ENCODE measurements at regions not wholly inside any gene's neighbourhood (a gene's known extent, or its start where the extent isn't known, plus 50 kb on each side); places are given as distances from the start of the nearest gene placed in this dataset.

GRCh38 chr9:81741103-81741502, 51.8 kb upstream of the TLE1 start:
- TF ChIP-seq GLI4 (tag by site-specific recombination; IDR thresholded peaks at IDR 0.05) (no peak), ZFHX2 (tag by site-specific recombination; conservative IDR thresholded peaks at IDR 0.05) (no peak), ZBTB6 (tag by site-specific recombination; IDR thresholded peaks at IDR 0.05) (no peak), ZNF664 (tag by site-specific recombination; IDR thresholded peaks at IDR 0.05) (no peak), ZNF37A (tag by site-specific recombination; IDR thresholded peaks at IDR 0.05) (no peak), ZBTB8A (tag by site-specific recombination; IDR thresholded peaks at IDR 0.05) (no peak), ZBTB17 (tag by site-specific recombination; IDR thresholded peaks at IDR 0.05) (no peak), ZSCAN23 (tag by site-specific recombination; IDR thresholded peaks at IDR 0.05) (no peak), ZNF596 (tag by site-specific recombination; IDR thresholded peaks at IDR 0.05) (no peak), ZNF266 (tag by site-specific recombination; IDR thresholded peaks at IDR 0.05; ENCODE audit: low read depth) (no peak), ZNF138 (tag by site-specific recombination; IDR thresholded peaks at IDR 0.05; ENCODE audit: borderline replicate concordance) (no peak), SETDB1 (IDR thresholded peaks at IDR 0.05; ENCODE audit: insufficient read length, low read length) (no peak), ZFP37 (tag by site-specific recombination; IDR thresholded peaks at IDR 0.05) (no peak), ZNF514 (tag by site-specific recombination; IDR thresholded peaks at IDR 0.05) (no peak), ZNF530 (tag by site-specific recombination; IDR thresholded peaks at IDR 0.05; ENCODE audit: low read depth) (no peak), TCF7L2 (IDR thresholded peaks at IDR 0.05; ENCODE audit: borderline replicate concordance, low read depth, low read length) (no peak), PRDM4 (tag by site-specific recombination; IDR thresholded peaks at IDR 0.05) (no peak), ZNF776 (tag by site-specific recombination; IDR thresholded peaks at IDR 0.05; ENCODE audit: borderline replicate concordance) (no peak), ZBTB1 (tag by site-specific recombination; IDR thresholded peaks at IDR 0.05) (no peak)
- POLR2A ChIA-PET, result no interaction called here
- Histone ChIP-seq H3K36me3 (ENCODE audit: control insufficient read depth in 2 of 2, insufficient read depth in 1 of 2, low read length in 2 of 2) (no peaks in the 10 kb centered on the region), H3K9me3 (ENCODE audit: control insufficient read depth, insufficient read depth, low read depth, low read length) (no peaks in the 10 kb centered on the region), H3K4me3 (ENCODE audit: low read depth, low read length) (no peak overlapping the region), H3K27ac (ENCODE audit: extremely low read depth, low read depth, low read length) (no peak overlapping the region), H3K4me1 (ENCODE audit: control insufficient read depth, insufficient read depth, low read length) (0 out of 2 replicates have a peak, but pooled peaks cover 3% of the 10 kb centered on the region)
- CTCF ChIA-PET, result no interaction called here

GRCh38 chr9:81748091-81748490, 58.7 kb upstream of the TLE1 start:
- Histone ChIP-seq H3K4me3 (ENCODE audit: low read depth, low read length) (no peak overlapping the region), H3K36me3 (ENCODE audit: control insufficient read depth in 2 of 2, insufficient read depth in 1 of 2, low read length in 2 of 2) (no peaks in the 10 kb centered on the region), H3K27ac (ENCODE audit: extremely low read depth, low read depth, low read length) (no peak overlapping the region), H3K4me1 (ENCODE audit: control insufficient read depth, insufficient read depth, low read length) (no peaks in the 10 kb centered on the region), H3K9me3 (ENCODE audit: control insufficient read depth, insufficient read depth, low read depth, low read length) (no peaks in the 10 kb centered on the region)
- TF ChIP-seq, protein P1, sequence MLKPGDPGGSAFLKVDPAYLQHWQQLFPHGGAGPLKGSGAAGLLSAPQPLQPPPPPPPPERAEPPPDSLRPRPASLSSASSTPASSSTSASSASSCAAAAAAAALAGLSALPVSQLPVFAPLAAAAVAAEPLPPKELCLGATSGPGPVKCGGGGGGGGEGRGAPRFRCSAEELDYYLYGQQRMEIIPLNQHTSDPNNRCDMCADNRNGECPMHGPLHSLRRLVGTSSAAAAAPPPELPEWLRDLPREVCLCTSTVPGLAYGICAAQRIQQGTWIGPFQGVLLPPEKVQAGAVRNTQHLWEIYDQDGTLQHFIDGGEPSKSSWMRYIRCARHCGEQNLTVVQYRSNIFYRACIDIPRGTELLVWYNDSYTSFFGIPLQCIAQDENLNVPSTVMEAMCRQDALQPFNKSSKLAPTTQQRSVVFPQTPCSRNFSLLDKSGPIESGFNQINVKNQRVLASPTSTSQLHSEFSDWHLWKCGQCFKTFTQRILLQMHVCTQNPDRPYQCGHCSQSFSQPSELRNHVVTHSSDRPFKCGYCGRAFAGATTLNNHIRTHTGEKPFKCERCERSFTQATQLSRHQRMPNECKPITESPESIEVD (tag by site-specific recombination; IDR thresholded peaks at IDR 0.05), result no peak
- TF ChIP-seq ZNF473 (tag by site-specific recombination; IDR thresholded peaks at IDR 0.05) (no peak), SCRT2 (tag by site-specific recombination; IDR thresholded peaks at IDR 0.05) (no peak), ZNF23 (tag by site-specific recombination; IDR thresholded peaks at IDR 0.05; ENCODE audit: borderline replicate concordance) (no peak), ZNF302 (tag by site-specific recombination; IDR thresholded peaks at IDR 0.05; ENCODE audit: low read depth) (no peak)
- ChIA-PET CTCF (interaction anchor here (0.6 kb wide), 1 partner anchor 358 kb away, joined by 4 read pairs; no protein-coding TSS in a partner anchor), POLR2A (no interaction called here)

All from HEK293 (cell line).